GM18507 (cell line): ENCODE measurements at regions not wholly inside any gene's neighbourhood (a gene's known extent, or its start where the extent isn't known, plus 50 kb on each side); places are given as distances from the start of the nearest gene placed in this dataset.
"Not testable (repeated sequence)": the region's sequence is repeated elsewhere in the genome, so short reads cannot be mapped to it uniquely, and the experiment has no call there.

Source experiments
- DNase-seq: peaks from one replicate; pipeline ENCODE4 v3.0.0; 2011; ENCODE audit warnings: low read depth; ENCODE audit not compliant: insufficient read length; ENCODE audit errors: extremely low spot score
- FAIRE-seq: peaks from 2 replicates; lab custom pipeline; 2011; peaks lifted over from hg19 to GRCh38; lab: Jason Lieb, UNC

DNA sequence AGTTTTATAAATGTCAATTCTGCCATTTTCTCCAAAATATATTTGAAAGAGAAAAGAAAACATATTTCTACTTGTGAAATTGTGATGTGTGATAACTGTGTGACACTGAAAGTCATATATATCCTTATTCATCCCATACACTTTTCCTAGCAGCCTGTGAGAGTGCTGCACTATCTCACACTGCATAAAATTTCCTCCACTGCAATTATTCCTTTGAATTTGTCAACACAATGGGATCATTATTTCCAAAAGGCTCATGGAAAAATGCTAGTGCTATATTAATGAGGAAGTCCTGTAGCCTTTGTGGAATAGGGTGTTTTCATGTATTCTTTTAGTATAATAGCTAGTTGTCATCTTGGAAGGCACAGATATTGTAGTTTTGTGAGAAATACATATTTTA, 504.1 kb downstream of the RPL10L start:
- DNase-seq (no peak), FAIRE-seq (no peak)

DNA sequence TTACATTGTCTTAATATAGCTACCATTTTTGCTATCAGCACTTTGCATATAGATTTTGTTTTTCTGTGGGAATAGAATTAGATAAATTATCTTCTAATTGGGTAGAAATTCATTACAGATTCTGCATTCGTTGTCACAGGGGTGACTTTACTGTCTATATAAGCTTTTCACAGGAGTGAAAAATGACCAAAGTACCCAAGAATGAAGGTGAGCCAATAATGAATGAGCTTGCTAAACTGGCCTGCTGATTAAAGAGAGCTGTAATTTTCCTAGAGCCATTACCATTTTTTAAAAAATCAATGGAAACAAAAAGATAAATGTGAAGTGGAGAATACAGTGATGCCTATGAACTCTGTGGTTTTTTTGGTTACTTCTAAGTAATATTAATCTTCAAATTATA, 504.6 kb downstream of the RPL10L start:
- DNase-seq (no peak), FAIRE-seq (no peak)

DNA sequence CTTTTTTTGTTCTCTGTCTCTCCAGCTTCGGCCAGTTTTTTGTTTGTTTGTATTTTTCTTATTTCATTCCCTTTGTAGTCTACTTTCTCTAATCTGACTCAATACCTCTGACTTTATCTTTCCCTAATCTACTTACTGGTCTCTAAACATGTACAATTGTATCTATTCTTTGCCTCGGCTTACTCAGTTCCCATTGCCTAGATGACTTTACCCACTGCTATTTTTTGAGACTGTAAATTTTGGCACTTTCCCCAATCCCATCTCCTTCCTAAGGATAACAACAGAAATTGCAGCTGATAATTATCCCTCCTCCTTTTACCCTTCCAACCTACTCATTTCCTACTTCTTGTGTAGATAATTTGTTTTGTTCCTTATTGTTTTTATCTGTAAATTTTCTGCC, 511.1 kb downstream of the RPL10L start:
- no peak for DNase-seq
- no peak for FAIRE-seq

DNA sequence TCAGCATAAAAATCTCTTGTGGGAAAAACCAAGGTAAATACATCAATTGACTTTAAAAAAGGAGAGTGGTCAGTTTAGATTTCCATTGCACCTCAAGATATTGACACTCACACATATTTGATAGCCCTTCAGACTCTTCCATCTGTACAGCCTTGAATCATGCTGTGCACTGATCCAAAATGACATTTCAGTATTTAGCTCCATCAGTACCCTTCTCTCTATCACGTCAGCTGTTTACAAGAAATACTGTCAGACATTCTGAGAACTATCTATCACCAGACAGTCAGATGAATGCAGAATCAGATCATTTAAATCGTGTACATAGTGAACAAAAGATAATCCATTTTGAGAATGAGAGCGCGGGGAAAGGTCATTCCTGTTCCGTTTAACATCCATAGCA, 511.9 kb downstream of the RPL10L start:
- DNase-seq (no peak), FAIRE-seq (no peak)

DNA sequence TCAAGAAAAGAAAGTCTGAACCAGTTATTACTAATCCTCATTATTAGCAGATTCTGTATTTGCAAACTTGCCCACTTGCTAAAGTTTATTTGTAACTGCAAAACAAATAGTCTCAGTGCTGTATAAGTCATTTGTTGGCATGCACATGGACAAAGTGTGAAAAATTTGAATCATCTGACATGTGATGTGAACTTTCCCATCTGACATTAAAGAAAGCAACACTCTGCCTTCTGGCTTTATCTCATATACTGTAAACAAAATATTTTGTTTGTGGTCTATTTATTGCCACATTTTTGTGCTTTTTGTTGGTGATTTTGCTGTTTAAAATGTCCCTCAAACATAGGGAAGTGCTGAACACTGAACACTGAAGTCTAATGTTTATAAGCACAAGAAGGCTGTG, 513.8 kb downstream of the RPL10L start:
- no peak for DNase-seq
- no peak for FAIRE-seq

DNA sequence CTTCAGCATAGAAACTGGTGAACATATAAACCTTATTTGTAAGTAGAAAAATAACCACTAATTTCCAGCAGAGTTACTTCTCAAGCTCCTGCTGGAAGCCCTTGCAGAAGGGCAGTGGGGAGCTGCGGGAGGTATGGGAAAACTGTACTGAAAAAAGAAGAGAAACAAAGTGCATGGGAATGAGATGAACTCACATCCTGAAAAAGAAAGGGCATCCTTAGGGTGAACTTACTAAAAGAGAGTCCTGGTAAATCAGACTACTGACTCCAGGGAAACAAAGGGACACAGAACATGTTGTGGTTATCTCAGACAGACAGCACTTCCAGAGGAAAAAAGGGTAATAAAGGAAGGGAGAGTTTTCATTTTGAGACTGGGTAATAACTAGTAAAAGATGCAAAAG, 515.1 kb downstream of the RPL10L start:
- no peak for DNase-seq
- FAIRE-seq, result no peak

DNA sequence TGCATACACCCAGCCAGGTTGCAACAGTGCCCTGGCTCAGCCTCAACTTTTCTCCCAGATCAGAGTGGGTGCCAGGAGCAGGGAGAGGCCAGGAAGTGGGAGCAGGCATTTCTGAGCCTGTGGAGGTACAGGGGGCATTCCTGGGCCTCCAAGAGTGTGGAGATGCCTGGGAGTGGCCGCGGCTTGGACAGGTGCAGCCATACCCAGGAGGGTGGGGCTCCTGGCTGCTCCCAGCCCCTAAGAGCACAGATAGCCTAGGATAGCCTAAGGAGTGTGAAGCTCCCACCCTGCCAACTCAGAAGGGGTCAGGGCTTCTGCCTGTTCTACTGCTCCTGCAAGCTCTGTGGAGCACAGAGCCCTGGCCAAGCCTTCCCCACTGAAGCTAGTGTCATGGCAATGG, 543.4 kb downstream of the RPL10L start:
- DNase-seq (no peak), FAIRE-seq (no peak)

DNA sequence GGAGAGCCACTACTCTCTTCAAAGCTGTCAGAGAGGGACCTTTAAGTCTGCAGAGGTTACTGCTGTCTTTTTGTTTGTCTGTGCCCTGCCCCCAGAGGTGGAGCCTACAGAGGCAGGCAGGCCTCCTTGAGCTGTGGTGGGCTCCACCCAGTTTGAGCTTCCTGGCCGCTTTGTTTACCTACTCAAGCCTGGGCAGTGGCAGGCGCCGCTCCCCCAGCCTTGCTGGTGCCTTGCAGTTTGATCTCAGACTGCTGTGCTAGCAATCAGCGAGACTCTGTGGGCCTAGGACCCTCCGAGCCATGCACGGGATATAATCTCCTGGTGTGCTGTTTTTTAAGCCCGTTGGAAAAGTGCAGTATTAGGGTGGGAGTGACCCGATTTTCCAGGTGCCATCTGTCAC, 550.7 kb downstream of the RPL10L start:
- not testable (repeated sequence) for FAIRE-seq, DNase-seq

DNA sequence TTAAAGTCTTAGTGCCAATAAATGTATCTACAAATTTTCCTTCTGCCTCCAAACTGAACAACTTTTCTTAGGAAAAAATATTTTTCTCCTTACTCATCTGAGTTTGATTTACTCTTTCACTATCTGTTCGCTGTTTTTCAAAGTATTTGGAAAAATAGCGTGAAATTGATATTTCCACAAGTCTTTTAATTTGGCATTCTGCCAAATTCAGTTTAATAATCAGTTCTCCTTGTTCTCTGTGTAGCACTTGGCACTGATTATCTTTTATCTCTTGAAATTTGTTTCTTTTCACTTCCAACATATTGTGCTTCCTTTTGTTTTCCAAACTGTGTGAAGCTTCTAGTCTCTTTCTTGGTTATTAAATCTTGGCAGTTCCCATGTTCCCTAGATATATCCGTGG, 559.8 kb downstream of the RPL10L start:
- DNase-seq, result no peak

DNA sequence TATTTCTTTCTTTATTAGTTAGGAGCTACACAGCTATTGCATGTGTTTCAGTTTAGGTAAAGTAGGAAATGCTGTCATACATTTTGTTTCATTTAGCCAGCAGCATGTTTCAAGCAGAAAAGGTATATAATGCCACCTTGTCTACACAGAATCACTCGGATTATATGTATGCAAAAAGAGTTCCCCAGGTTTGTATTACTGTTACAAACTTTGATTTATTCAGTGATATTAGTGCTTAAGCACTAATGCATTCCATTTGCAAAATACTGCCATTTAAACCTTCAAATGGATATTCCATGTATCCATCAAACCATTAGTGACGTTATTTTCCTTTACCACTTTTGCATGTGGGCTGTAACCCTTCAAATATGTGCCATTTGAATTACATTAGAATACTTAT, 564.0 kb downstream of the RPL10L start:
- FAIRE-seq, result no peak
- DNase-seq, result no peak

More for the DNA sequence above, 559.8 kb downstream of the RPL10L start:
- no peak for FAIRE-seq

DNA sequence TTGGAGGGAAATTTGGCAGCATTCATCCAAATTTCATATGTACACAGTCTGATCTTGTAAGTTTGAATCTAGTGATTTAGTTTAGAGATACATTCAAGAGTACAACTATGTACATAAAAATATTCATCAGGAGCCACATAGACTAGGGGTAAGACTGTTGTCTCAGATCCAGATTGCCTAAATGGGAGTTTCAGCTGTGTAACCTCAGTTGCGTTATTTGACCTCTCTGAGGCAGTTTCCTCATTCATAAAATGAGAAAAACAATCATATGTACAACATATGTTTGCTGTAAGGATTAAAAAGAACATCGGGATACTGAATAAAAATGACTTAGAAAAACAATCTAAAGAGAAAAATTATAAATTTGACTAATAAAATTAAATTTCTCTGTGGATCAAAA, 577.5 kb downstream of the RPL10L start:
- no peak for FAIRE-seq

DNA sequence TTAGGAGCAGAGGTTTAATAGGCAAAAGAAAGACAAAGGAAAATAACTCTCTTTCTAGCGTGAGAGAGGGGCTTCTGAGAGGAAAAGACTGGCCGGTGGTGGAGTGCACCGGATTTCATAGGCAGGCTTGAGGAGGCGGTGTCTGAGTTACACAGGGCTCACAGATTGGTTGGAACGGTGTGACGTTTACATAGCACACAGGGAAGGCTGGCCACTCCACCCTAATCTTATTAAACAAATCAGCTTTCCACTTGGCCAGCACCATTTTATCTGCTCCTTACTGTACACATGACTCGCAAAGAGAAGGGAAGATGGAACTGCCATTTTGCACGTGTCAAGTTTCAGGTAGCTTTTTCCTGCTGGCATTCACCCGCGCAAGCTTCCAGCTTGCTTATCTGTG, 587.7 kb downstream of the RPL10L start:
- DNase-seq (no peak), FAIRE-seq (no peak)

More for the DNA sequence above, 577.5 kb downstream of the RPL10L start:
- no peak for DNase-seq

DNA sequence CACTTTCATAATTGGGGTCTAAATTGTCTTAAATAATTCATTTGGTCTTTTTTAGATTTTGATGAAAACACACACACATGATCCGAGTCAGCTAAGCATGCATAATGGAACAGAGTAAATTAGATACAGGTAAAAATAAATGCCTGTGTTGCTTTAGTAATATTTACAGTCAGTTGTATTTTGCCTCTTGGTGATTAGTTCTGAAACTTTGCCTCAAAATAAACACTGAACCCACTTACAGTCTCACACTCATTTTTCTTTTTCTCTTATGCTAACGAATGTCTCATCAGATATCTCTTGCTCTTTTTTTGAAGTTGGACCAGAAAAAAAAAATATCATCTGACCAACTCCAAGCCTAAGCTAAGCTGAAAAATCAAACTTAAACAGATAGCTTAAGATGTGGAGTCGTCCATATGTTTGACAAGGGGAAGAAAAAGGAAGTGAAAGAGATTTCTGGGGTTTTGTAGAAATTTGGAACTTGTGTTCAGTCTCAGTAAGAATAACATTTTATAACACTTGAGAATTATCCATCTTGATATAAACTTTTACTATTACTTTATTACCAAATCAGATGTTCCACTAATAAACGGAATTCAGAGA, 592.5 kb downstream of the RPL10L start:
- no peak for FAIRE-seq

DNA sequence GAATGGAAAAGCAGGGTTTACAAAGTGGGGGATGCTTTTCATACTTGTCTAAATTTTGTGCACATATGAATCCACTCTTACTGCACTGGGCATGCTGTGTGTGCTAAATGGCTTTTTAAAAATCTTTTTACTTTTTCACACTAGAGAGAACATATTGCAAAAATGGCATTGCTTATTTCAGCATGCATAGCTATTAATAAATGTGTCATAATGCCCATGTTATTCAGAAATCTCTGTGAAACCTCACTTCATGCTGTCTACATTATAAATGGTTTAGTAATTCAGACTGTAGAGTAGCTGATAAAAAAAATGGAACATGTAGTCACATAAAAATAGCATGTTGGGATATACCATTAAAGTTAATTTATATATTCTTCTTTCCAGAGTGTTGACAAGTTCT, 593.8 kb downstream of the RPL10L start:
- FAIRE-seq, result no peak

More for the DNA sequence above, 592.5 kb downstream of the RPL10L start:
- DNase-seq, result no peak

DNA sequence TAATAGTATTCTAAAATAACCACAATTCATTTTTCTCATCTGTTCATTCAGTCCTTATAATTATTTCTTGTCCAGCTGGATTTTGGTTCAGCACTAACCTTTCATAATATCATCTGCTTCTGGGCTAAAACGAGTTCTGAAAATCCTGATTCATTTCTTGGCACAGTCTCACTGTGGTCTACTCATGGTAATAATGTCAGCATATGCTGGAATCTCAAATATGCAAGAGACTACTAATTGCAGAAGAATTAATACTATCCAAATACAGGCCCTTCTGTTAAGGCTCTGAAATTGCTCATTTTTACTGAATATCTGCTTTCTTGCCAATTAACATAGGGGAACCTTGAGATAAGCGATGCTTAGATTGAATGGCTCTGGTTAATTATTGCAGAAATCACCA, 597.1 kb downstream of the RPL10L start:
- no peak for DNase-seq
- no peak for FAIRE-seq

More for the DNA sequence above, 593.8 kb downstream of the RPL10L start:
- DNase-seq, result no peak

DNA sequence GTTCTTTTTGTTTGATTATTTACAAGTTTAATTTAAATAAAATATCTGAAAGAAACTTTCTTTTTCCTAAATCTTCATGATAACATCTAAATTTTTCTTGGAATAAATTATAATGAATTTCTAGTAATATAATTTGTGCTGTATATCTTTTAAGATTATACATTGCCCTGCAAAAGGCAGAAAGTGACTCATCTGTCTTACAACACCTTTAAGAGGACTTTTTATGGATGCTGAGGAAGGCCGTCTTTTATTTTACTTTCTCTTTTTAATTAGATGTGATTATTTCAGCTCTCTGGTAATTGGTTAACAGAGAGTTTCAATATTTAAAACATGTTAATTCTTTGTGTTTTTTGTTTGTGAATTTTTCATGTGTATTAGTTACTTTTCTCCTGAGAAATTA, 598.4 kb downstream of the RPL10L start:
- no peak for FAIRE-seq
- no peak for DNase-seq

DNA sequence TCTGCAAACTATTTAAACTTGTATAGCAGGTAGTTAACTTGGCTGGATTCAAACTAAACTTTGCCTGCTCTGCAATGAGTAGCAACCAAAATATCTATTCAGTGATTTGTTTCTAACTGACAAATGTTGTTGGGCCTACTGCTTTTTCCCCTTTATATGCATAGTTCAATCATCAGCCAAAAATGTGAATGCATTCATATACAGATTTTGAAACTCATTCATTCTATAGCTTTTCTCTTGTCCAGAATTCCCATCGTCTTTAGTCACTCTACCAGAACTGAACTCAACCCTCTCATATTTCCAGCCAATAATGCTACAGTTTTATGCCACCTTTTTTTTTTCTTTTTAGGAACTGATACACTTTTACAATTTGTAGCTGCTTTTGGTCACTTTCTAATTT, 599.8 kb downstream of the RPL10L start:
- FAIRE-seq (no peak), DNase-seq (no peak)

DNA sequence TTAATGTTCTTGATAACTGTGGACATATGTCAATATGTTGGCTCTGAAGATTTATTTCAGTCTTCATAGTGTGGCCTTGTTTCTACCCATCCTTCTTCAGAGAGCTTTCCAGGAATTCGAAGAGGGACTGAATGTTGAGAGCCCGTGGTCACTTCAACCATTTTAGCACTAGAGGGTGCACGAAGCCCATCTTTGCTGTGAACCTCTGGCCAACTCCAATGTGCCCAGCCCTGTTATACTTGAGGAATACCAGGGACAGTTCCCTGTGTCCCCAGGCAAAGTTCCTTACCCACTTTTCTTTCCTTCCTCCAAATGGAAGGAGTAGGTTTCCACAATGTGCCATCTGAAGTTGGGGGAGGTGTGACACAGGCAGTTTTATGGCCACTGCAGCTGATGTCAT, 603.5 kb downstream of the RPL10L start:
- DNase-seq, result no peak
- no peak for FAIRE-seq

DNA sequence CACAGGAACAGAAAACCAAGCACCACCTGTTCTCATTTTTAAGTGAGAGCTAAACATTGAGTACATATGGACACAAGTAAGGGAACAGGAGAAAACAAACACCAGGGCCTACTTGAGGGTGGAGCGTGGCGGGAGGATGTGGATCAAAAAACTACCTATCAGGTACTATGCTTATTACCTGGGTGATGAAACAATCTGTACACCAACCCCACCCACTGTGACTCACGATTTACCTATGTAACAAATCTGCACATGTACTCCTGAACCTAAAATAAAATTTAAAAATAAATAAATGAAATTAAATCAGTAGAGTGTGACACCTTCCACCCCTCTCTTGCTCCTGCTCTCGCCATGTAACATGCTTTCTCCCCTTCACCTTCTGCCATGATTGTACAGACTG, 615.5 kb downstream of the RPL10L start:
- DNase-seq (no peak), FAIRE-seq (no peak)

DNA sequence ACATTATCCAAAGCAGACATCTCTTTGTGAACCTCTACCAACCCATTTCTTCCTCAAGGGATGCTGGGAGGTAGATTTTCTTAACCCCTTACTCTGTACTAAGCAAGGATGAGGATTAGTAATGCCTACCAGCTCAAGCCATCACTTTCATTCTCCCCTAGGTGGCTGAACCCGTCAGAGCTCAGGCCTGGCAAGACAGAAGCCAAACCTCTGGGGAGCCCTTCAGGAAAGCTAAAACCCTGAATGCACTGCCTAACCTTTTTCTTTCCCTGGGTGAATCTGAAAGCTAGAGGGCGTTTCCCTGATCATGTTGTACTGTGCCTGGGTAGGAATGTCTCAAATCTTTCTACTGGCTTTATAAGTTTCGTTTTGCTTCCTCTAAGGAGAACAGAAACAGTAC, 617.3 kb downstream of the RPL10L start:
- DNase-seq (no peak), FAIRE-seq (no peak)

DNA sequence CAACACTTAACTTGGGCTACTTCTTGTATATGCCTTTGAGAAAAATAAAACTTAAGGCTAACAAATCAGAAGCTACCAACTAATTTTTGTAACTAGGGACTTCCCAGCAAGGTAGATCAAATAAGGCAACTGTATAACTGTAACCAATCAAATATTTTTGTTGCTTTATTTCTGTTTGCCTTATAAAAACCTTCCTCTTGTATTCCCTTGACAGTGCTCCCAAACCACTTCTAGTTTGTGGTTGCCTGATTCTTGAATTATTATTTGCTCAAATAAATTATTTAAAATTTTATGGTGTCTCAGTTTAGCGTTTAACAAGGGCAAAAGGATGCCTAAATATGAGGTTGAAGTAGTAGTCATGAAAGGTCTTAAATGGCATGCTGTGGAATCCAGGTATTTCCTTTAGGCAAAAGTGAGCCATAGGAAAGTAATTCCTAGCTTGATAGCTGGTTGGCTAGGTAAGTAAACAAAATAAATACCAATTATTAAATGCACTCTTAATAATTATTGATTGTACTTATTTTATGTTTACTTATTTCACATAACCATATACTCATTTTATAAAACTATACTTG, 632.6 kb downstream of the RPL10L start:
- DNase-seq (no peak), FAIRE-seq (no peak)

DNA sequence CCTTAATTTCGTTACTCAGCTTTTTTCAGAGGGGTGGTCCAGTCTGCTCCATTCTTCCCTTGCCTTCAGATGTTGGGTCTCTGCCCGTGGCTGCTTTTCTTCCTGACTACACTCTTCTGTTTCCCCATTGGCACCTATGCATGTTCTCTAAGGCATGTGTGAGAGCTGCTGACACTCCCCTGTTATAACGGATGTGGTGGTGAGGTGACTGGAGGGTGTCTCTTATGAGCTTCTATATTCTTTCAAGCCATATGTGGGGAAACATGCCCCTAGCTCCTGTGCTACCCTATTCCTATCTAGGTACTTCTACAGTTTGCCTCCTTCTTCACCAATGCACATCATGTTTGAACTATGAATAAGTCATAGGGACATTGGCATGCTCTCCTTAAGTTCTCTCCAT, 643.2 kb downstream of the RPL10L start:
- no peak for FAIRE-seq
- DNase-seq, result no peak
